ENCODE measurements at regions not wholly inside any gene's neighbourhood (a gene's known extent, or its start where the extent isn't known, plus 50 kb on each side); places are given as distances from the start of the nearest gene placed in this dataset.

- H3K9me3 ChIP-seq (ENCODE audit: control insufficient read depth, low read length): no peaks in the 10 kb centered on the region
- no peak overlapping the region for H3K27ac Mint-ChIP-seq
- H3K36me3 ChIP-seq (ENCODE audit: control insufficient read depth, insufficient read depth, low read length): no peaks in the 10 kb centered on the region
- H3K4me1 ChIP-seq (ENCODE audit: control insufficient read depth, insufficient read depth, low read length): no peaks in the 10 kb centered on the region
- no peaks in the 10 kb centered on the region for H3K4me1 Mint-ChIP-seq
- TF ChIP-seq, protein P1, sequence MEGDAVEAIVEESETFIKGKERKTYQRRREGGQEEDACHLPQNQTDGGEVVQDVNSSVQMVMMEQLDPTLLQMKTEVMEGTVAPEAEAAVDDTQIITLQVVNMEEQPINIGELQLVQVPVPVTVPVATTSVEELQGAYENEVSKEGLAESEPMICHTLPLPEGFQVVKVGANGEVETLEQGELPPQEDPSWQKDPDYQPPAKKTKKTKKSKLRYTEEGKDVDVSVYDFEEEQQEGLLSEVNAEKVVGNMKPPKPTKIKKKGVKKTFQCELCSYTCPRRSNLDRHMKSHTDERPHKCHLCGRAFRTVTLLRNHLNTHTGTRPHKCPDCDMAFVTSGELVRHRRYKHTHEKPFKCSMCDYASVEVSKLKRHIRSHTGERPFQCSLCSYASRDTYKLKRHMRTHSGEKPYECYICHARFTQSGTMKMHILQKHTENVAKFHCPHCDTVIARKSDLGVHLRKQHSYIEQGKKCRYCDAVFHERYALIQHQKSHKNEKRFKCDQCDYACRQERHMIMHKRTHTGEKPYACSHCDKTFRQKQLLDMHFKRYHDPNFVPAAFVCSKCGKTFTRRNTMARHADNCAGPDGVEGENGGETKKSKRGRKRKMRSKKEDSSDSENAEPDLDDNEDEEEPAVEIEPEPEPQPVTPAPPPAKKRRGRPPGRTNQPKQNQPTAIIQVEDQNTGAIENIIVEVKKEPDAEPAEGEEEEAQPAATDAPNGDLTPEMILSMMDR (conservative IDR thresholded peaks at IDR 0.05): no peak
- no peaks in the 10 kb centered on the region for H3K36me3 Mint-ChIP-seq (ENCODE audit: low read depth)
- H3K4me3 Mint-ChIP-seq: no peak overlapping the region
- no peaks in the 10 kb centered on the region for H3K9me3 Mint-ChIP-seq
- DNase-seq: no peak
- no peak overlapping the region for H3K9ac ChIP-seq (ENCODE audit: extremely low read depth, low read length, poor library complexity, severe bottlenecking)
- H3K27me3 Mint-ChIP-seq (ENCODE audit: insufficient read depth): no peaks in the 10 kb centered on the region
- H3K27ac ChIP-seq (ENCODE audit: low read depth, low read length): no peak overlapping the region
- 93 to 97% methylated on average over 3 of the region's 3 CpGs for WGBS, 2 experiments (ENCODE audit: insufficient coverage in 1 of 2, insufficient read length in 1 of 2)
- no peak overlapping the region for H3K4me3 ChIP-seq (ENCODE audit: low read length)
- no peaks in the 10 kb centered on the region for H3K27me3 ChIP-seq (ENCODE audit: control insufficient read depth, insufficient read depth, low read length, poor library complexity, severe bottlenecking)
These were observed 295.7 kb downstream of the TMA16 start for GRCh38 chr4:163790231-163790630.

DNA sequence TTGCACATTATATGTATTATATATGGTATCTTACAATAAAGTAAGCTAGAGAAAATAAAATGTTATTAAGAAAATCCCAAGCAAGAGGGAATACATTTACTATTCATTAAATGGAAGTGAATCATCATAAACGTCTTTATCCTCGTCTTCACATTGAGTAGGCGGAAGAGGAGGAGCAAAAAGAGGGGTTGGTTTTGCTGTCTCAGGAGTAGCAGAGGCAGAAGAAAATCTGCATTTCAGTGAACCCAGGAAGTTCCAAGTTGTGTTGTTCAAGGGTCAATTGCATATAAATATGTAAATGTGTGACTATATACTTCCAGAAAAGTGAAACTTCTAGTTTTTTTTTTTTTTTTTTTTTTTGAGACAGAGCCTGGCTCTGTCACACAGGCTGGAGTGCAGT lies 301.4 kb downstream of the TMA16 start:
- TF ChIP-seq, protein P1 (conservative IDR thresholded peaks at IDR 0.05): no peak
- Histone ChIP-seq H3K4me1 (ENCODE audit: control insufficient read depth, insufficient read depth, low read length) (no peaks in the 10 kb centered on the region), H3K36me3 (ENCODE audit: control insufficient read depth, insufficient read depth, low read length) (no peaks in the 10 kb centered on the region), H3K9ac (ENCODE audit: extremely low read depth, low read length, poor library complexity, severe bottlenecking) (no peak overlapping the region), H3K9me3 (ENCODE audit: control insufficient read depth, low read length) (no peaks in the 10 kb centered on the region), H3K4me3 (ENCODE audit: low read length) (no peak overlapping the region), H3K27me3 (ENCODE audit: control insufficient read depth, insufficient read depth, low read length, poor library complexity, severe bottlenecking) (no peaks in the 10 kb centered on the region), H3K27ac (ENCODE audit: low read depth, low read length) (no peak overlapping the region)
- no peak for DNase-seq
- Mint-ChIP-seq H3K9me3 (no peaks in the 10 kb centered on the region), H3K4me3 (no peak overlapping the region), H3K27ac (no peak overlapping the region), H3K27me3 (ENCODE audit: insufficient read depth) (no peaks in the 10 kb centered on the region), H3K36me3 (ENCODE audit: low read depth) (no peaks in the 10 kb centered on the region), H3K4me1 (no peaks in the 10 kb centered on the region)
- 94% methylated on average over 3 of the region's 3 CpGs for WGBS, 2 experiments (ENCODE audit: insufficient coverage in 1 of 2, insufficient read length in 1 of 2)

DNA sequence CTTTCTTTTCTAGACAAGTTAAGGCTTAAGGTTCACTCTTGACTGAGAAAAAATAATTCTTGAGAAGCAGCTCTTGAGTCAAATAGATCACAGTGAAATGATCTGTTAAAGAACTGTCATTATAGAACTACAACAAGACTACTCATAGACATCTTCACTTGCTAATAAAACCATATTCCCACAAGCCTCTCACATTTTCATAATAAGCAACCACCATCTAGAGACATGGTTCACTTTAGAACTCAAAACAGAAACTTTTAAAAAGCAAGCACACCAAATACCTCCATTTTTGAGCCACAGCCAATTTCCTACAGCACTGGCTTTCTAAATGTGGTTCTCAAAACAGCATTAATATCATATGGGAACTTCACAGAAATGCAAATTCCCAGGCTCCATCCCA lies 309.5 kb downstream of the TMA16 start:
- Mint-ChIP-seq H3K27ac (no peak overlapping the region), H3K4me3 (no peak overlapping the region), H3K27me3 (ENCODE audit: insufficient read depth) (no peaks in the 10 kb centered on the region), H3K36me3 (ENCODE audit: low read depth) (no peaks in the 10 kb centered on the region), H3K4me1 (no peaks in the 10 kb centered on the region), H3K9me3 (no peaks in the 10 kb centered on the region)
- Histone ChIP-seq H3K27me3 (ENCODE audit: control insufficient read depth, insufficient read depth, low read length, poor library complexity, severe bottlenecking) (no peaks in the 10 kb centered on the region), H3K9ac (ENCODE audit: extremely low read depth, low read length, poor library complexity, severe bottlenecking) (no peak overlapping the region), H3K4me1 (ENCODE audit: control insufficient read depth, insufficient read depth, low read length) (no peaks in the 10 kb centered on the region), H3K27ac (ENCODE audit: low read depth, low read length) (no peak overlapping the region), H3K4me3 (ENCODE audit: low read length) (no peak overlapping the region), H3K9me3 (ENCODE audit: control insufficient read depth, low read length) (no peaks in the 10 kb centered on the region), H3K36me3 (ENCODE audit: control insufficient read depth, insufficient read depth, low read length) (no peaks in the 10 kb centered on the region)
- no peak for DNase-seq
- TF ChIP-seq, protein P1 (conservative IDR thresholded peaks at IDR 0.05): no peak
